ENCODE measurements at regions not wholly inside any gene's neighbourhood (a gene's known extent, or its start where the extent isn't known, plus 50 kb on each side); places are given as distances from the start of the nearest gene placed in this dataset.

- no peak for TF ChIP-seq EZH2 (IDR thresholded peaks at IDR 0.05; ENCODE audit: borderline replicate concordance, insufficient read depth, low read depth, low read length, poor library complexity, severe bottlenecking)
- TF ChIP-seq CTCF (IDR thresholded peaks at IDR 0.05) = no peak
Measured at GRCh38 chr4:107192601-107193000, 156.5 kb upstream of the DKK2 start.

Measured in B cell (primary cell).